ENCODE measurements at regions not wholly inside any gene's neighbourhood (a gene's known extent, or its start where the extent isn't known, plus 50 kb on each side); places are given as distances from the start of the nearest gene placed in this dataset.

- no peak for TF ChIP-seq CTCF (IDR thresholded peaks at IDR 0.05)
- TF ChIP-seq POLR2AphosphoS5 (IDR thresholded peaks at IDR 0.05; ENCODE audit: insufficient read depth in 1 of 2, low read depth in 1 of 2) = no peak
- no peak for TF ChIP-seq POLR2A (IDR thresholded peaks at IDR 0.05)
Observed at GRCh38 chr5:15133456-15133965, 261.9 kb upstream of the ANKH start.

Data from vagina (tissue), 2 donors.